ENCODE measurements at regions not wholly inside any gene's neighbourhood (a gene's known extent, or its start where the extent isn't known, plus 50 kb on each side); places are given as distances from the start of the nearest gene placed in this dataset.

GRCh38 chr2:101624706-101625332, 72.7 kb upstream of the MAP4K4 start:
- DNase-seq (ENCODE audit: low spot score), result no peak
- Mint-ChIP-seq H3K27ac (ENCODE audit: unreplicated experiment) (no peak overlapping the region), H3K27me3 (ENCODE audit: unreplicated experiment) (peaks cover 6% of the 10 kb centered on the region), H3K9me3 (ENCODE audit: unreplicated experiment) (no peaks in the 10 kb centered on the region), H3K4me1 (ENCODE audit: unreplicated experiment) (peaks cover 4% of the 10 kb centered on the region), H3K4me3 (ENCODE audit: unreplicated experiment) (no peak overlapping the region), H3K36me3 (ENCODE audit: low read depth, unreplicated experiment) (no peaks in the 10 kb centered on the region)
- TF ChIP-seq CTCF (IDR thresholded peaks at IDR 0.05; ENCODE audit: unreplicated experiment), result no peak

- Mint-ChIP-seq H3K27ac (ENCODE audit: unreplicated experiment) (no peak overlapping the region), H3K9me3 (ENCODE audit: unreplicated experiment) (no peaks in the 10 kb centered on the region), H3K36me3 (ENCODE audit: low read depth, unreplicated experiment) (no peaks in the 10 kb centered on the region), H3K4me1 (ENCODE audit: unreplicated experiment) (peaks cover 7% of the 10 kb centered on the region), H3K4me3 (ENCODE audit: unreplicated experiment) (no peak overlapping the region), H3K27me3 (ENCODE audit: unreplicated experiment) (peaks cover 4% of the 10 kb centered on the region)
- TF ChIP-seq CTCF (IDR thresholded peaks at IDR 0.05; ENCODE audit: unreplicated experiment), result no peak
- no peak for DNase-seq (ENCODE audit: low spot score)
Measured at GRCh38 chr2:101623031-101623521, 74.4 kb upstream of the MAP4K4 start.

- no peak overlapping the region for H3K4me3 Mint-ChIP-seq (ENCODE audit: unreplicated experiment)
- H3K27ac Mint-ChIP-seq (ENCODE audit: unreplicated experiment), result no peak overlapping the region
- H3K4me1 Mint-ChIP-seq (ENCODE audit: unreplicated experiment), result peaks cover 7% of the 10 kb centered on the region
- no peak for TF ChIP-seq CTCF (IDR thresholded peaks at IDR 0.05; ENCODE audit: unreplicated experiment)
- H3K36me3 Mint-ChIP-seq (ENCODE audit: low read depth, unreplicated experiment), result no peaks in the 10 kb centered on the region
- no peak for DNase-seq (ENCODE audit: low spot score)
- H3K9me3 Mint-ChIP-seq (ENCODE audit: unreplicated experiment), result no peaks in the 10 kb centered on the region
- peaks cover 1% of the 10 kb centered on the region for H3K27me3 Mint-ChIP-seq (ENCODE audit: unreplicated experiment)
Measured at GRCh38 chr2:101622210-101623030, 75.1 kb upstream of the MAP4K4 start.

GRCh38 chr2:101619191-101619591, 78.3 kb upstream of the MAP4K4 start:
- no peak overlapping the region for H3K27ac Mint-ChIP-seq (ENCODE audit: unreplicated experiment)
- H3K9me3 Mint-ChIP-seq (ENCODE audit: unreplicated experiment), result no peaks in the 10 kb centered on the region
- no peak overlapping the region for H3K4me3 Mint-ChIP-seq (ENCODE audit: unreplicated experiment)
- DNase-seq (ENCODE audit: low spot score), result no peak
- peaks cover 9% of the 10 kb centered on the region for H3K4me1 Mint-ChIP-seq (ENCODE audit: unreplicated experiment)
- TF ChIP-seq CTCF (IDR thresholded peaks at IDR 0.05; ENCODE audit: unreplicated experiment), result no peak
- no peaks in the 10 kb centered on the region for H3K36me3 Mint-ChIP-seq (ENCODE audit: low read depth, unreplicated experiment)
- peaks cover 1% of the 10 kb centered on the region for H3K27me3 Mint-ChIP-seq (ENCODE audit: unreplicated experiment)

GRCh38 chr2:101617796-101618195, 79.7 kb upstream of the MAP4K4 start:
- no peaks in the 10 kb centered on the region for H3K9me3 Mint-ChIP-seq (ENCODE audit: unreplicated experiment)
- DNase-seq (ENCODE audit: low spot score), result no peak
- peaks cover 1% of the 10 kb centered on the region for H3K27me3 Mint-ChIP-seq (ENCODE audit: unreplicated experiment)
- H3K4me1 Mint-ChIP-seq (ENCODE audit: unreplicated experiment), result peaks cover 9% of the 10 kb centered on the region
- no peak overlapping the region for H3K4me3 Mint-ChIP-seq (ENCODE audit: unreplicated experiment)
- no peak for TF ChIP-seq CTCF (IDR thresholded peaks at IDR 0.05; ENCODE audit: unreplicated experiment)
- no peak overlapping the region for H3K27ac Mint-ChIP-seq (ENCODE audit: unreplicated experiment)
- no peaks in the 10 kb centered on the region for H3K36me3 Mint-ChIP-seq (ENCODE audit: low read depth, unreplicated experiment)

Measured in endothelial cell (in vitro differentiated cells).